ENCODE measurements at regions not wholly inside any gene's neighbourhood (a gene's known extent, or its start where the extent isn't known, plus 50 kb on each side); places are given as distances from the start of the nearest gene placed in this dataset.
"Not testable (repeated sequence)": the region's sequence is repeated elsewhere in the genome, so short reads cannot be mapped to it uniquely, and the experiment has no call there.

DNA sequence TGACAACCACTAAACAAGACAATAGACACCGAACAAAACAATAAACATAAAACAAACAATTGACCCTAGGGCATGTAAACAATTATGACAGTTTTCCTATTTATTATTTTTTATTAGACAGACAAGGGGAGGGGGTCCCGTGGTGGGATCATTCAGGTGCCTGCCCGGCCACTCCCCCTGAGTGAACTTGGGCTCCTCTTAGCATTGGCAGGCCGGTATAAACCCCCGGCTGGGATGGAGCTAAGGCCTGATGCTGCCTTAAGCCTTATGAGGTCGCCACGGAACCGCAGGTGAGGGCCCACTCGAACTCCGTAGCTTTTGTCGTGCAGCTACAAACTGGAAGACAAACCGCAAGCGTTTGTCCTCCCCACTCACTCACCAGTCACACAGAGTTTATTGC lies 121.8 kb upstream of the KCNJ3 start:
- DNase-seq (ENCODE audit: low spot score): peak; percentile 68
- intact Hi-C loops (cut with DNase I): not testable (repeated sequence)

DNA sequence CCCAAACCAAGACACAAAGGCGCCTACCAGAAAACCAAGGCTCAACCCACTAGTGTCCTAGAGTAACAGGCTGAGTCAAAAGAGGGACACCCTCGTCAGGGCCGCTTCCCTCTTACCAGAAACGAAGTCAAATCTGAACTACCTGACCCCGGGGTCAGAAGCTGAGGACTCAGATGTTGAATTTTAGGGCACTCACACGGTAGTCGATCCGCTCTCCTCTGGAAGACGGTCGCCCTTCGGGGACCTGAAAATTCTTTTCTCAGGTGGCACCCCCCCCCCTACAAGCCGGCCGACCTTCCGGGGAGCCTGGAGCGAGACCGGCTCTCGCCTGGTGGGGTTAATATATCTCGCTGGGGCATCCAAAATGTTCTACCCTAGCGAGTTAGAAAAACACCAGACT lies 121.1 kb upstream of the KCNJ3 start:
- no peak for DNase-seq (ENCODE audit: low spot score)
- intact Hi-C loops (cut with DNase I): no loop called here

- intact Hi-C loops (cut with DNase I): no loop called here
- DNase-seq (ENCODE audit: low spot score): no peak
Measured at GRCh38 chr2:154580767-154581166, 117.7 kb upstream of the KCNJ3 start.

DNA sequence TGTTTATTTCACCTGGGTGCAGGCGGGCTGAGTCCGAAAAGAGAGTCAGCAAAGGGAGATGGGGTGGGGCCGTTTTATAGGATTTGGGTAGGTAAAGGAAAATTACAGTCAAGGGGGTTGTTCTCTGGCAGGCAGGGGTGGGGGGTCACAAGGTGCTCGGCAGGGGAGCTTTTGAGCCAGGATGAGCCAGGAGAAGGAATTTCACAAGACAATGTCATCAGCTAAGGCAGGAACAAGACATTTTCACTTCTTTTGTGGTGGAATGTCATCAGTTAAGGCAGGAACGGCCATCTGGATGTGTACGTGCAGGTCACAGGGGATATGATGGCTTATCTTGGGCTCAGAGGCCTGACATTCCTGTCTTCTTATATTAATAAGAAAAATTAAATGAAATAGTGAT lies 115.8 kb upstream of the KCNJ3 start:
- DNase-seq (ENCODE audit: low spot score); intact Hi-C loops (cut with DNase I): not testable (repeated sequence)

DNA sequence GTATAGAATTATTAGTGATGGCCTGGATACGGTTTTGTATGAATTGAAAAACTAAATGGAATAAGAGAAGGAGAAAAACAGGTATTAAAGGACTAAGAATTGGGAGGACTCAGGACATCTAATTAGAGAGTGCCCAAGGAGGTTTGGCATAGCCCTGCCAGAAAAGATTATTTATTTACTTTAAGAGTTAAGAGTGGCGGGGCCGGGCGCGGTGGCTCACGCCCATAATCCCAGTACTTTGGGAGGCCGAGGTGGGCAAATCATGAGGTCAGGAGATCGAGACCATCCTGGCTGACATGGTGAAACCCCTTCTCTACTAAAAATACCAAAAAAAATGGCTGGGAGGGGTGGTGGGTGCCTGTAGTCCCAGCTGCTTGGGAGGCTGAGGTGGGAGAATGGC lies 115.2 kb upstream of the KCNJ3 start:
- intact Hi-C loops (cut with DNase I): not testable (repeated sequence)
- peak; percentile 76 for DNase-seq (ENCODE audit: low spot score)

- intact Hi-C loops (cut with DNase I): no loop called here
- DNase-seq (ENCODE audit: low spot score): no peak
Measured at GRCh38 chr2:154587739-154588138, 110.8 kb upstream of the KCNJ3 start.

DNA sequence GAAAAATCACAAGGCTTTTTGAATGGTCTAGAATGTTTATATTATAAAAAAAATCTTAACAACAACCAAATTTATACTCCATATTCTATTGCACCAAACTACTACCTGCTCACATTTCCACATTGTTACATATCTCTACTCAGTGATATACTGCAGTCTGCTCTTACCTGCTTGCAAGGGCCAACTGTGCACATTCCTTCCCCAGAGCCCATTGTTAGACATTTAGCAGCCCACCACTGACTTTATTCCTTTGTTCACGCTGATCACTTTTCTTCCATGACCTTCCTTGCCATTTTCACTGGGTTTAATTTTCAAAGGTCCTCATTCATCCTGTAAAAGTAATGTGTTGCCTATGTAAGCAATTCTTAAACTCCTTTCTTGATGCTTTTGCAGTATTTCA lies 109.7 kb upstream of the KCNJ3 start:
- no peak for DNase-seq (ENCODE audit: low spot score)
- intact Hi-C loops (cut with DNase I): no loop called here

- no peak for DNase-seq (ENCODE audit: low spot score)
Measured at GRCh38 chr2:154589514-154589913, 109.0 kb upstream of the KCNJ3 start.

GRCh38 chr2:154591294-154591820 lies 107.1 kb upstream of the KCNJ3 start:
- no peak for DNase-seq (ENCODE audit: low spot score)
- intact Hi-C loops (cut with DNase I): no loop called here

More at GRCh38 chr2:154589514-154589913, 109.0 kb upstream of the KCNJ3 start:
- intact Hi-C loops (cut with DNase I): no loop called here

DNA sequence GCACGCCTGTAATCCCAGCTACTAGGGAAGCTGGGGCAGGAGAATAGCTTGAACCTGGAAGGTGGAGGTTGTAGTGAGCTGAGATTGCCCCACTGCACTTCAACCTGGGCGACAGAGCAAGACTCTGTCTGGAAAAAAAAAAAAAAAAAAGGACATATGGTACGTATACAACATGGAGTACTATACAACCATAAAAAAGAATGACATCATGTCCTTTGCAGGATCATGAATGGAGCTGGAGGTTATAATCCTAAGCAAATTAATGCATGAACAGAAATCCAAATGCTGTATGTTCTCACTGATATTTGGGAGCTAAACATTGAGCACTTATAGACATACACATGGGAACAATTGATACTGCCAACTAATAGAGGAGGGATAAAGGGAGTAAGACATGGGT lies 99.3 kb upstream of the KCNJ3 start:
- DNase-seq (ENCODE audit: low spot score): no peak
- intact Hi-C loops (cut with DNase I): no loop called here

DNA sequence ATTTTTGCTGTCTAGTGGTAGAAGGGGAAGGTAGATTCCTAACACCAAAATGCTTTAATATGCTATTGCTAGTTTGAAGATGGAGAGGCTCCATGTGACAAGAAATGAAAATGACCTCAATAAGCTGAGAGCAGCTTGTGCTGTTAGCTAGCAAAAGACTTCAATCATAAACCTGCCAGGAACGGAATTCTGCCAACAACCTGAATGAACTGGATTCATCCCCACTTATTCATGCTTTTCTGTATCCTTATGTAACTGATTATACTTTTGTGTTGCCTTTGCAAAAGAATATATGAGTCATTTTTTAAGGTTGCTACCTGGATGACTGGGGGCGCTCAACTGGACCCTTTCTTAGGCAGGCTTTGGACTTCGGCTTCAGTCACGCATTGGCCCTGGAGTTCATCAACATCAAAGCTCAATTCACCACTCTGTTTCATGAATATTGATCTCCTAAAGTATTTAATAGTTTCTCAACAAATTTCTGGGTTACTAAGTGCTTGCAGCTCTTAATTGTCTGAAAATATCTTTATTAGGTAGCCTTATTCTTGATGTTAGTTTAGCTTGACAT lies 97.5 kb upstream of the KCNJ3 start:
- intact Hi-C loops (cut with DNase I): loop anchor here in 1 of 2 donors (5.0 kb wide), 1 partner anchor 239 kb away; no protein-coding TSS in a partner anchor
- no peak for DNase-seq (ENCODE audit: low spot score)

DNA sequence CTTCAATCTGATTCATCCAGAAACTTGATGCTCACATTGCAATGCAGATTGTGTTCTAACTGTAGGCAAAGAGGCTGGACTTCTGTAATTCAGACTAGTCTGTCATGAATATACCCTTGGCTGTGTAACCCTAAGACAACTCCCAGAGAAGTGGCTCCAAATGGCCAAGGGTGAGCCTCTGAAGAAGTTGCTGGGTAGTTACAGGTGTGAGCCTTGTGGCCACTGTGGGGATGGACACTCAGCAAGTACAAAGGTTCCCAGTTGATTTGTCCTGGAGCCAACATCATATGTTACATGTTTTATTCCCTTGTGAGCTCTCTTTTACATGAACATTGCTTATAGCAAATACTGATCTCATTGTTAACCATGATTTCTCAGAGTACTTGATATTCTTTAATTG lies 94.8 kb upstream of the KCNJ3 start:
- no peak for DNase-seq (ENCODE audit: low spot score)
- intact Hi-C loops (cut with DNase I): loop anchor here in 1 of 2 donors (5.0 kb wide), 1 partner anchor 241 kb away; no protein-coding TSS in a partner anchor

DNA sequence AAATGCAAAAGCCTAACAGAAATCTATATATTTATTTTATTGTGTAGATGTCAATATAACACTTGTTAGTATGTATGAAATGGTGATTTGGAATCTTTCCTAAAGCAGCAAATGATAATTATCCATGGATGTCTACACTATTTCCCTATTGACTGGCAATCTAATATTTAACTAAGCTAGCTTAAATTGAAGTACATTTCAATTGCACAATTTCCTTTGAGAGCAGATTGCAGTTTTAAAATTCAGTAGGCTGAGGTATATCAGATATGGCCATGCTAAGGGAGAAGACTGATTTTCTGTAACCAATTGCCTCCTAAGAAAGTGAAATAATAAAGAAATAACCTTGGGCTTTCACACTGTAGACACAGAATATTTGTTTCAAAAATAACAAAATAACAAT lies 90.1 kb upstream of the KCNJ3 start:
- intact Hi-C loops (cut with DNase I): no loop called here
- DNase-seq (ENCODE audit: low spot score): no peak

- DNase-seq (ENCODE audit: low spot score): no peak
- intact Hi-C loops (cut with DNase I): no loop called here
Measured at GRCh38 chr2:154614906-154615305, 83.6 kb upstream of the KCNJ3 start.

DNA sequence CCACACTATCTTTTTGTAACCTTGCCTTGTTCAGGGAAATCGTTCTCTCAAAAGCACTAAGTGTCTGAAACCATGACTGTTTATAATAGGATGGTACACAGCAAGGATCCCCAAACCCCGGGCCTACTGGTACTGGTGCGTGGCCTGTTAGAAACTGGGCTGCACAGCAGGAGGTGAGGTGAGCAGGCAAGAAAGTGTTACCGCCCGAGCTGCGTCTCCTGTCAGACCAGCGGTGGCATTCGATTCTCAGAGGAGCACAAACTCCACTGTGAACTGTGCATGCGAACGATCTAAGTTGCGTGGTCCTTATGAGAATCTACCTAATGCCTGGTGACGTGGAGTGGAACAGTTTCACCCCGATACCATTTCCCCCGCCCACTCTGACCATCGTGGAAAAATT lies 81.8 kb upstream of the KCNJ3 start:
- DNase-seq (ENCODE audit: low spot score): no peak
- intact Hi-C loops (cut with DNase I): no loop called here

DNA sequence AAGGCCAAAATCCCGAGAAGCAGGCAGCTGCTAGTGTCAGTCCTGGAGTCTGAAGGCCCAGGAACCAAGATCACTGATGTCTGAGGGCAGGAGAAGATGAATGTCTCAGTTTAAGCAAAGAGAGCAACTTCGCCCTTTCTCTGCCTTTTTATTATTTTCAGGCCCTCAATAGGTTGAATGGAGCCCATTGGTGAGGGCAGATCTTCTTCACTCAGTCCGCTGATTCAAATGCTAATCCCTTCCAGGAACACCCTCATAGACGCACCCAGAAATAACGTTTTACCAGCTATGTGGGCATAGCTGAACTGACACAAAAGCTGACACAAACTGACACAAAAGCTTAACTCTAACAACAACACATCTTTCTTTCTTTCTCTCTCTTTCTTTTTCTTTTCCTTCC lies 78.0 kb upstream of the KCNJ3 start:
- no peak for DNase-seq (ENCODE audit: low spot score)
- intact Hi-C loops (cut with DNase I): loop anchor here in 1 of 2 donors (5.0 kb wide), 1 partner anchor 77 kb away; the partner anchor contains the start of gene KCNJ3

DNA sequence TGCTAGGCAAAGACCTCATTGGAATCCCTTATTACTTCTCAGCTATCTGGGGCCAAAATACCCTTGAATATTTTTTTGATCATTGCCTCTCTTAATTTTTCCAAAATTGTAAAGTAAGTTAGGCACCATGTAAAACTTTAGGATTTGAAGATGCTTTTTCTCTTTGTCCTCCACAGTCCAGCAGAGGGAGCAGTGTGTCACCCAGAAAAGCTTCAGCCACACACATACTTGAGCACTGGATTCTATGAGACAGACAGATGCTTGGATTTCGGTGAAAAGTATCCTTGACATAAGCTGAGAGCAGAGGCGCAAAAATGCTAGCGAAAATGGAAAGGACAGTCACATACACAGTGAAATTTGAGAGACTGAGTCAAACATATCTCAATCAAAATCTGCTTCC lies 74.7 kb upstream of the KCNJ3 start:
- DNase-seq (ENCODE audit: low spot score): no peak
- intact Hi-C loops (cut with DNase I): loop anchor here in 1 of 2 donors (5.0 kb wide), 1 partner anchor 73 kb away; the partner anchor contains the start of gene KCNJ3

GRCh38 chr2:154637456-154637855 lies 61.0 kb upstream of the KCNJ3 start:
- DNase-seq (ENCODE audit: low spot score): no peak
- intact Hi-C loops (cut with DNase I): no loop called here

GRCh38 chr2:154638783-154639182 lies 59.7 kb upstream of the KCNJ3 start:
- intact Hi-C loops (cut with DNase I): no loop called here
- DNase-seq (ENCODE audit: low spot score): no peak

DNA sequence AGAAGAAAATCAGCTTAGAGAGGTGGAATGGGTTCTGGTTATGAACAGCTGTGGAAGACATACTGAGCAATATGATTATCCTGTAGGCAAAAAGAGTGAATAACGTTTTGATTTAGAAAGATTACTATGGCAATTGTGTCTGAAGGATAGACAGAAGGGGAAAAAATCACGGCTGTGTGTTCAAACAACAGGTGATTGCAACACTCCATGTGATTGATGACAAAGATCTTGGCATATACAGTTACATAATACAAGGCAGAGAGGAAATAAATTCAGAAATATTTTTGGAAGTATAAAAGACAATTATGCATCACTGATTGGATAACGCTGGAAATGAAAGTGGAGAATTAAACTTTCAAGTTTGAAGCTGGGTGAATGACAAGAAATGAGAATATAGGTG lies 58.5 kb upstream of the KCNJ3 start:
- intact Hi-C loops (cut with DNase I): no loop called here
- DNase-seq (ENCODE audit: low spot score): no peak
